ENCODE measurements at regions not wholly inside any gene's neighbourhood (a gene's known extent, or its start where the extent isn't known, plus 50 kb on each side); places are given as distances from the start of the nearest gene placed in this dataset.
A peak's percentile ranks its signal among the peaks of the same experiment; 100 is the strongest.

DNA sequence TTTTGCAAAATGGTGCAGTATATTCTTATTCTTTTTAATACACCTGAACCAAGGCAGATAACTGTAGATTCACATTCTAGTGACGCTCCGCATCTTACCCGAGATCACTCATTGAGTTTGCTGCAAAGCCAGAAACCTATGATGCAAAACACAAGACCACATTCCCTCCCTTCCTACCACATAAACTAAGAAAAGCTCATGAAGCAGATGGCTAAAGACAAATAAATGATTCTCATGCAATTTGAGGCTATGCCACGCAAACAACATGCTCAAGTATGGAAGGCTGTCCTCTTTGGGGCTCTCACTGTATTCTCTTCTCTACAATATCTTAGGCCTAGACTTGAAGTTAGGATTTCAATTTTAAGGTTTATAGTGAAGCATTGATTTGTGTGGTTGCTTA lies 95.0 kb upstream of the BMPER start:
- DNase-seq (ENCODE audit: low read depth) = no peak

DNA sequence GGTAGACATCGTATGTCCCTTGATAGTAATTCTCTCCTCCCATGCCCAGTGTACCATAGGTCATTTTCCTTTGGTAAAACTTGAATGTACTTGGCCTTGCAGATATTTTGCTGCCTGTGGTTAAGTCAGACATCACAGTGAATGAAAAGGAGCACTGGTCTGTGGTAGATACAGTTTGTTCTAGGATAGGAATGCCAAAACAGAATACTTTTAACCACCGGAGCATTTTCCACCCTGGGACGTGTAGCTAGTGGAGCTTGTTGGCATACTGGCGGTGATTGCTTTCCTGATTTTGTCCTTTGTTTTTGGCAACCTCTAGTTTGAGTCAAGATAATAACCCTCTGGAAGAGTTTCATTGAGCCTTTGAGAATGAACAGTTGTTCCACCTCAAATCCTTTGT lies 92.0 kb upstream of the BMPER start:
- DNase-seq (ENCODE audit: low read depth) = no peak

DNA sequence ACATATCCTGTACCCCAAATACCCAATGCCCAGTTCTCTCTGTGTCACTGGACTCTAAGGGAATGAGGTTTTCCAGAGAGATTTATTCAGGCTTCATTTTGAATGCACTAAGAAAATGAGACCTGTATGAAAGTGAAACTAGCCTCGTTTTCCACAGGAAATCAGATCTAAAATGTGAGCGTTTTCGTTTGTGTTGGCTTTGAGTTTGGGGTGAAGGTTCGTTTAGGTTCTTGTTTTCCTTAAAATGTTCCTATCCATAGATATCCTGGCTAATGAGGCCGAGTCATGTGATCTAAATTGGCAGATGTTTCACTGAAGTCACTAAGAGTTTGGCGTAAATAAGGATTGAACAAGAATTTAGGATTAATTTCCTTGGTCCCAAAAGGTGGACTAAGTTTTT lies 90.9 kb upstream of the BMPER start:
- peak; percentile 49 for DNase-seq (ENCODE audit: low read depth)

DNA sequence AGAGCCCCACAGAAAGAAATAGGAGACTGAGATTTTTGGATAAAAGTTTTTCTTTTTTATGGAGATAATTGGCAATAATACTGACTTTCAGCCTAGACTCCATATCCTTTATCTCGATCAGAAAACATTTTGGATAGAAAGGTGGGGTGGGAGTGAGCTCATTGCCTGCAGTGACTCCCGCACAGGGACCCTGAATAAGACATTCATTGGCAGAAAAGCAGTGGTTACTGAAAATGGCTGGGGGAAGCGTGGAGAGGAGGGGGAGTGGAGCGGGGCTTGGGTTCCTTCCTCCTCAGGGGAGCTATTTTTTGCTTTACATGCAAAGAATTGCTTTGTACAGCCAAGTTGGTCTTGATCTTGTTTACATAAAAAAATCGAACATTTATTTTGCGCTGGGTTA lies 90.4 kb upstream of the BMPER start:
- peak; percentile 13 for DNase-seq (ENCODE audit: low read depth)

DNA sequence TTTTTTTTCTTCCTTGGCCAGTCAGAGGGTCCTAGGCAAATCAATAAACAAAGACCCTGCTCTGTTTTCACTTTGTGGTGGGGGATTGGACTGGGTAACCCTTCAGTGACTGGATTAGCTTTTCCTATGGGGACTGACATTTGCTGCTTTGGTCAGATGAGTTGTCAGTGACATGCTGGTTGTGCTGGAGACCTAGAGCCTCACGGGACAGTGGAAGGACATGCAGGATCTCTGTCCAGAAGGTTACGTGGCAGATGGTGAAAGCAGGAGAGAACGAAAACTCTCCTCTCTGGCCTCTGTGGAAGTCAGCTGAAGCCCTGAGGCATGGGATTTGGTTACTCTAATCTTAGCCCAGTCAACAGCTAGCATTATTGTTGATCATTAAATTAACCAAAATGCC lies 90.0 kb upstream of the BMPER start:
- peak; percentile 75 for DNase-seq (ENCODE audit: low read depth)

DNA sequence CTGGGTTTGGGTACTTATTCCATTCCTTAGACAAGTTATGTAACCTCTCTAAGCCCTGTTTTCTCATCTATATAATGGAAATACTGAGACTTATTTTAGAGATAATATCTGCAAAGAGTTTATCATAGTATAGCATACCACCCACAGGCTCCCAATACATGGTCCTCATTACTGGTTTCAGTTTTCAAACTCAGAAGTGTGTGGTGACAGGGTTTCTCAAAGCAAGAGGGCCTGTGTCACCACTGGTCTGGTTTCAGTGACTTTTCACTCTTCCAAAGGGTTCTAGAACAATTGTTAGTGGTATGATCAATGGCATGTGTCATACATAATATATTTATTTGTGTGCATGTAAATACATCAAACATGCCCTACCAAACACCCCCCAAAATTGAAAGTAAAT lies 89.2 kb upstream of the BMPER start:
- DNase-seq (ENCODE audit: low read depth) = no peak

DNA sequence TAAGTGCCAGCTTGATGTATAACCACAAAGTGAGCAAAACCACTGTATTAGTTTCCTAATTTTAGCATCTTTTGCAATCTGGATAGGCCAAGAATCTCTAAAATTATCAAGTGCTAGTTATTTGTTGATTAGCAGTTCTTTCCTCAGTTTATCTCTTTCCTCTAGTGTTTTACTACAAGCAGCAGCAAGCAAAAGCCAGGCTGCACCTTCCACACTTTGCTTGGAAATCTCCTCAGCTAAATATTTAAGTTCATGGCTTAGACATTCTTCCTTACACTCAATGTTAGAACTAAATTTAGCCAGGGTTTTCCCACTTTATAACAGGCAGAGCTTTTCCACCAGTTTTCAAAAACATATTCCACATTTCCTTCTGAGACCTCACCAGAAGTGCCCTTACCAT lies 85.7 kb upstream of the BMPER start:
- DNase-seq (ENCODE audit: low read depth) = no peak

DNA sequence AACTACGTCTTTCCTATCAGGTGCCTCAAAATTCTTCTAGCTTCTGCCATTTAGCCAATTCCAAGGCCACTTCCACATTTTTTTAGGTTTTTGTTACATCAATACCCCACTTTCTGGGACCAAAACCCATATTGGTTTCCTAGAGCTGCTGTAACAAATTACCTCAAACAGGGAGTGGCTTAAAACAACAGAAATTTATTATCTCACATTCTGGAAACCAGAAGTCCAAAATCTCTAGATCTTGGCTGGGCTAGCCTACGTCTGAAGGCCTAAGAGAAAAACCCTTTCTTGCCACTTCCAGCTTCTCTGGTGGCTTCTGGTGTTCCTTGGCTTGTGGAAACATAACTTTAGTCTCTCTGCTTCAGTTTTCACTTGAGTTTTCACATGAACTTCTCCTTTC lies 85.1 kb upstream of the BMPER start:
- no peak for DNase-seq (ENCODE audit: low read depth)

DNA sequence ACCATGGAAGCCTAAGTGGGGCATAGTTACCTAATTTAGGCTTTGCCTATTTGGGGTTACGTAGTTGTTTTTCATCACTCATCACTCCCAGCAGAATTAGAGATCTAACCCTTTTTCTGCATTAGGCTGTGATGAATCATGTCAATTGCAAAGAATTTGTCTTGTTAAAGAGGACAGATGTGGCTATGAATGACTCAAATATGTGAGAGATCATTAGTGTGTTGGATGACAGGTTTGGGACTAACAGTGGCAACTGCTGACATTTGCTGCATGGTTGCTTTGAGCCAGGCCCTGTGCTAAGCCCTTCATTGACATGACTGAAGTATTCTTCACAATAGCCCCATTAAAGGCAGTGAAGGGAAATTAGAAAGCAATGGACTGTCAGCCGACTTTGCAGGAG lies 83.4 kb upstream of the BMPER start:
- DNase-seq (ENCODE audit: low read depth) = peak; percentile 48

DNA sequence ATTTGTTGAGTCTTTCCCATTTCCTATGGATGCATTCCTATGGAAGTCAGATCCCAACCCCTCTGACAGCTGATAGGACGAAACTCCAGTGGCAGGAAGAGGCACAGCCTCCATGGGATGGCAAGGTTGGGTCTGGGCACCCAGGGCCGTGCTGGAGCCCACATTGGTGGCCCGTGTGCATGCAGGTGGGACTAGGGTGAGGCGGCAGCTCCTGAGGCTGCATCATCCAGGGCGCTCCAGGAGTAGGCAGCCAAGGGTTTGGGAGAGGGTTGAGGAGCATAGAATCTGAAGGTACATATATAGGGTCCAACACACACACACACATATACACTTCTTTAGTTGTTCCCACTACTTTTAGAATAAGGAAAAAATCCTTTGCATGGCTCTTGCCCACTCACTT lies 81.4 kb upstream of the BMPER start:
- no peak for DNase-seq (ENCODE audit: low read depth)

DNA sequence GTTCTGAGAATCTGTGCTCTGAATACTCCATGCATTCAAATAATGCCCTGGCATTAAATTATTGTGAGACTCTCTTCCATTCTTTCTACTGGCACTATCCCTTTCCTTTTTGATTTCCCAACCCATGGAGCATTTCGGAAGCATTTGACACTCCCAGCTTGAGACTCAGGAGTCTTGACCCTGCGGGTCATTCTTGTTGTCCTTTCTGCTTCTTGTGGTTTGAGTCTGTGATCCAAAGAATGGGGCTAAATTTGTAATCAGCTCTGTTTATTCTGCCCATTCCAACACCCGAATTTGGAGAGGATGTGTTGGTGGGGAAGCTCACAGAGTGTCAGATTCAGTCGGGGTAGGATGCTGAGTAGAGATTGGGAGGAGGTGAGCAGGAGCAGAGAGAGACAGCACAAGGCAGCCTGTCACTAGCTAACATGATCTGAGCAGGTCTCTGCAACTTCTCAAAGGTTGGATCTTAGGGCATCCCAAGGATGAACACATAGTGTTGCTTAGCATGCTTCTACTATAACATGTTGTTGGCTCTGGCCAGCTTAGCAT lies 80.4 kb upstream of the BMPER start:
- peak; percentile 25 for DNase-seq (ENCODE audit: low read depth)

DNA sequence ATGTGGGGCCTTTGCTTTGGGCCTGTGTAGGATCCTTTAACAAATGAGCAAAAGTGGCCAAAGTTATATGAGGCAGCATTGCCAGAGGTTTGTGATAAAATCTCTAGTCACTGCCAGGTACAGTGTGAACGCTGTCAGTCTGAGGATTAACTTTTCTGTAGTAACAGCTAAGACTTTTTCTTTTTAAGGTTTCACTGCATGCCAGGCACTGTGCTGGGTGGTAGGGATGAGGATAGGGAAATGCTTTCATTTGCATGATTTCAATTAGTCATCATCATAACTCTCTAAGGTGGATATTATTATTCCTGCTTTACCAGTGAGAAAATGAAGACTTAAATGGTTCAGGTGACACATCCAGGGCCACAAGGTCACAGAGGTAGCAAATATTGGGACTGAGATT lies 79.7 kb upstream of the BMPER start:
- DNase-seq (ENCODE audit: low read depth) = no peak

DNA sequence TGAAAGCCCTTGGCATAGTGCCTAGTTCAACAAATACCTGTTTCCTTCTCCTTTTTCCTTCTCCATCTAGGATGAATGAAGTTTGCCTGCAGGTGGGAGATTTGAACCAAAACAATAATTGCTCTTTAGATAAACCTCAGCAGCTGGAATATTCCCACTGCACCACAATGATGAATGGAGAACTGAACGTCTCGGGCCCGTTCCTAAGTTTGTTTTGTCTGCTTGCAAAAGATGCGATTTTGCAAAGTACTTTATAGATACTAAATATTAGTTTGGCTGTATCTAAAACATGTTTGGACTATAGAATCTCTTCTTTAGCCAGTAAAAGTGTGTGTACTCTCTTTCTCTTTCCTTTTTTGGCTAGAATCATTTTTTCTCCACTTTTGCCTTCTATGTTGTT lies 75.8 kb upstream of the BMPER start:
- DNase-seq (ENCODE audit: low read depth) = no peak

DNA sequence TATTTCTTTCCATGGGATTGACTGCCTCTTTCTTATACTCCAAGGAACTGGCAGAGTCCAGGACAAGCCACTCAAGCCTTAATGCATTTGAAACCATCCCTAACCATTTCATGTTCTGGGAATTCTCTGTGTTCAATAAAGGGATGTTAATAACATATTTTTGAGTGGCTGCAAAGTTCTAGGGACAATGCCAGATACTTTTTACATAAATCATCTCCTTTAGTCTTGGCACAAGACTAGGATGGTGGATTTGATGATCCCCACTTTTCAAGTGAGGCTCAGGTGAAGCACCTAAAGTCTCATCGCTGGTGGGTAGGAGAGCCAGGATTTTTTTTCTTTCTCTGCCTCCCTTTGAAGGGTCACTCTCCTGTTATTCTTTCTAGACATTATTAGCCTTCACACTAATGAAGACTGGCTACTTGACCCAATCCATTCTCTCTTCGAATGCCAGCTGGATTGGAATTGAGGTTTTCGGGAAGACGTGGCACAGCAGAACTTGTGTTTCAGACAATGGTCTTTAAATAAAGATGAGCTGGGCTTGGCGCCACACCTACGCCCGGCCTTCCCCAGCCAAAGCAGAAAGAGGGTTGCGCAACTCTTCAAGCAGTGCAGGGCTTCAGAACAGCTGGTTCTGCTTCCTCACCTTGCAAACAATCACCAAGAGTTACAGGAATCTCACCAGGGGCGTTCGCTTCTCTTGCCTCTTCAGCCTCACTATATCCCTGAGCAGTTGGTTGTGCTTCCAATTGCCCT lies 73.8 kb upstream of the BMPER start:
- DNase-seq (ENCODE audit: low read depth) = no peak

DNA sequence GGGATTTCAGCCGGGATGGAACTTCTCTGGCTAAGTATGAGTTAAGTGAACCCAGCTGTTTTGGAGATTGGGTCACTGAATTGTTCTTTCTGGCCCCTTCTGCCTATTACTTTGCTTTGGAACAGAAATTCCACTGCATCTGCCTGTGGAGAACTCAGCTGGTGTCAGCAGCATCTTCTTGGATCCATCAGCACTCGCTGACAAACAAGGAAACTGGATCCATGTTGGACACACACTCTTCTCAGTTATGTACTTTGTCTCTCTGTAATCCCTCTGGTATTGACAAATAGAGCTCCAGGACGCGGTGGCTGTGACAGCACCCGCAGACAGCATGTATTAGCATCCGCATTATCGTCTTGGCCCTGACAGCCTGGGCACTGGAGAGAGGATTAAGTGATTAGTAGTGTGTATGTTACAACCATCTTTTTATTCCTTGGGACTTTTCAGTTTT lies 73.0 kb upstream of the BMPER start:
- DNase-seq (ENCODE audit: low read depth) = no peak

DNA sequence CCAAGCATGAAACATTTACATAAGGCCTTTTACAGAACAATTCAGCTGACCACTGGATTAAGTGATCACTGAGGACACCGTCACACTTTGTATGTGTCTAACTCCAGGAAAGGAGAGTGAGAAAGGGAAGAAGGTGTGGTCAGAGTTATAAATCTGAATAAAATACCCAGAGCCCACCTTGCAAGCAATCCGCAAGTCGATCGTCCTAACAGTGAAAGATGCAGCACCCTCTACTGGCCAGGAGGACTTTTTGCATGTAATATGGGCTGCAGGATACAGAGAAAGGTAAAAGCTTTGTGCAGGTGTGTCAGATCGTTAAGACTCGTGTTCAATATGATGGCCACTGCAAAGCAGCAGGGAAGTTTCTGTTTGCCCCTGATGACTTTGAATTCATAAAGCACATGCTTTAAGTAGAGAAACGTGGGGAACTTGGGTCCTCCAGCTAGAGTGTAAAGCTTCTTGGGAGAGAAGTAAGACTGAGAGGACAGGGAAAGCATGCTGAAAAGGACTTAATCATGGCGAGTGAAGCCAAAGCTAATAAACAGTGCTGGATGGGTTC lies 68.5 kb upstream of the BMPER start:
- DNase-seq (ENCODE audit: low read depth) = no peak

DNA sequence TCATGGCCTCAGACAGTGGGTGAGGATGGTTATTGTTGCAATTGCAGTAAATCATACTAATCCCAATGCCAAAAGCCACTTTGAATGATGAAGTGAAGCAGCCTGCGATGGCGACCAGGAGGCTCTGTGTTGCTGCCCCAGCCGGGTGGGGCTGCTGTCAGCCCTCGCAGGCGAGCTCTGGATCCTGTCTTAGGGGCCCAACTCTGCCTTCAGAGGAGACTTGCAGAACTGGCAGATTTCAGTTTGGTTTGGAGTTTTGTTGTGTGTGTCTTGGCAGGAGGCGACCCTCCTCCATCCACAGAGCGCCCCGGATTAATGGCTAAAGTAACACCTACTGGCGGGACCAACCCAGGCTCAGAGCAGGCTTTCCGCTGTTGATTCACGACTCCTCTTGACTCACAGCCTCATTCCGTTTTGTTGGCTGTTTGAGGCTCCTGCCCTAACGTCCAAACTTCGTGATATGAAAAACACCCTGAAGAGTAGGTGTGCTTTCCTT lies 67.9 kb upstream of the BMPER start:
- DNase-seq (ENCODE audit: low read depth) = no peak

DNA sequence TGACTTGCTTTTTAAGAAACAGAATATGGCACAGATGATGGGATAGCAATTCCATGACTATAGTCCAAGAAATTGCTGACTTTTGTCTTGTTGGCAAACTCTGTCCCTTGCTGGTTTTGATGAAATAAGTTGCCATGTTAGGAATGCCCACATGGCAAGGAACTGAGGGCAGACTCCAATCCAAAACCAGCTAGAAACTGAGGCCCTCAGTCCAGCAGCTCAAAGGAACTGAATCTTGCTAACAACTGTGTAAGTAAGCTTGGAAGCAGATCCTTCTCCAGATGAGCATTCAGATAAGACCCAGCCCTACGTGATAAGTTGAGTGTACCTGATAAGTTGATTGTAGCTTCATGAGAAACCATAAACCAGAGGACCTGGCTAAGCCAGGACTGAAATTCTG lies 64.3 kb upstream of the BMPER start:
- DNase-seq (ENCODE audit: low read depth) = no peak

DNA sequence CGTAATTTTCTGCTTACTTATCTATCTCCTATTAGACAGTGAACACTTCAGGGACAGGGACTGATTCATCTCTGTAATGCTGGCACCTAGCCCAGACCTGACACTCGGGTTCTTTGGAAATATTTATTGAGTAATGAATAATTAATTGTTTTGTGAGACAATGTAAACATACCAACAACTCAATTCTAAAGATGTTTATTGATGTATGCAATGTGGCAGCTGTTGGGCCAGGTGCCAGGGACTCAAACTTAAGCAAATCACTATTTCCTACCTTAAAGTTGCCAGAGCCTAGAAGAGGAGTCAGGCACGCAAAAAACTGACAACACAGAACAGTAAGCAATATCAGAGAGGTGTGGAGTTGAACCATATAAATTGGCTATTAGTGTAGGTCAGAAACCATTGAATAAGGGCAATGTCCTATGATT lies 63.6 kb upstream of the BMPER start:
- DNase-seq (ENCODE audit: low read depth) = peak; percentile 35

DNA sequence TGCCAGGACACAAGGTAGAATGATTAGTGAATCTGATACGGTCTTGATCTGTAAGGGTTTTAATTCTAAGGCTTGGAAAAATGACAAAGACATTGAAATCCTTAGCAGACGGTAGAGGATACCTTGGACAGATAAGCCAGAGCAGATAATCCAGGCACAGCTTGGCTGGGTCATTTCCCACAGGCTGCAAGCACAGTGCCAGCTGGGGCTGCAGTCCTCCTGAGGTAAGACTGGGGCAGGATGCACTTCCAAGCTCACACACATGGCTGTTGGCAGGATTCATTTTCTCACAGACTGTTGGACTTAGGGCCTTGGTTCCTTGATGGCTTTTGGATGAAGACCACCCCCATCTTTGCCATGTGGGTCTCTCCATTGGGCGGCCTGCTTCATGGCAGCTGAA lies 63.2 kb upstream of the BMPER start:
- no peak for DNase-seq (ENCODE audit: low read depth)

DNA sequence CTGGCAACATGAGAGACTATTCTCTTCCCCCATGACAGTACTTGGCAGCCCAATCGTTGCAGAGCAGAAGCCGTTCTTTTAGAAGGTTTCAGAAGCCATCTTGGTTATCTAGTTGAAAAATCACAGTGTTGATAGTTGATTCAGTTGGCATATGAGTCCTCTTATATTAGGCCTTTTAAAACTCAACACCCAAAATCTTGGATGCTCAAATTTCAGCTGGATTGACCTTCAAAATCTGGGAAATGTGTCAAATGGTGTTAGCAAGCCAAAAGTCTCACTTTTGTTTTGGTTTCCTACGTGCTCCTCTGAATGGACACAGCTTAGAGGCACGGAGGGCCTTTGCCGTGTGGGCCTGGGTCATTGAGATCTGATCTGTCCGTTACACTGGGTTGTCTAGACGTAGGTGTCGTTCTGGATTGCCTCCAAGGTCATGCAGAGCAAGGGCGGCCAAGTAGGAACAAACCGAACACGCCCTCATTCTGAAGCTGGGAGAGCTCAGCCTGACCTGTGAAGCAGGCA lies 59.3 kb upstream of the BMPER start:
- peak; percentile 57 for DNase-seq (ENCODE audit: low read depth)

DNA sequence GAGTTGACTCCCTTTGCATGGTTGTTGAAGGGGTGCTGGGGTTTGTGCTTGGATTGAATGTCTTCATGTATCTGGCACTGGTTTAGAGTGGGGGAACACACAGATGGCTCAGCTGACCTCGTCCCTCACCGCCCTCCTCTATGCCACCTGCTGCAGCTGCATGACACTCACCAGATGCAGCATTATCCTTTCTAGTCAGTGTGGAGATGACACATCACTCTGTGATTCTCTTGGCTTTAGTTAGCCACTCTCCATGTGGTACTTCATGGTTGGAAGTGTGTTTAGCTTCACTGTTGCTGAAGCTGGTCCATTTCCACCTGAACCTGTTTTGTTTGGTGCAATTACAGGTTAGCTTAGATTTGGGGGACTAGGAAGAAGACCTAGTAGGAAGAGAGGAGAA lies 56.3 kb upstream of the BMPER start:
- peak; percentile 79 for DNase-seq (ENCODE audit: low read depth)

DNA sequence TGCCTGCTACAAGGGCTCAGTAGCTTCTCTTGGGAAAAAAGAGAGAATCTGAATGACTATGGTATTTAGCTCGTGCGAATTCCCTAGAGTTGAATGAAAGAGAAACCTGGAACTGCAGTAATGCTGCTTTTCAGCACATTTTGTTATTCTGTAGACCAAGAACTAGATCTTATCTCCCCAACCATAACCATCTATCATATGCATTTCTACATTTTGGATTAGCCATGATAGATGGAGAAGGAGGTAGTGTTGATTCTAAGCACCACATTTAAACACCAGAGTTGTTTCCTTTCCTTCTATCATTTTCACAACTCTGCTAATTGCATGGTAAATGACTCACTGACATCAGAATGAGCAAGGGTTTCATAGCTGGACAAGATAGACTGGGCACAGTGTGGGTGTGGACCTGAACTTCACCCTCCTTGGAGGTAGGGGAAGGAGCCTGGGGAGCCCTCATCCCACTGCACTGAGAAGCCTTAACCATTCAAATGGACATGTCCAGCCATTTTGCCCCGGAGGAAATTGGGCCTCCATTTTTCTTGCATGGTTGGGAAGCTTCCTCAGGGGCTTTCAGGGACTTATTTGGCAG lies 55.3 kb upstream of the BMPER start:
- peak; percentile 32 for DNase-seq (ENCODE audit: low read depth)

Measured in RPMI7951 (cell line).